GM21723 (cell line): ENCODE measurements at regions not wholly inside any gene's neighbourhood (a gene's known extent, or its start where the extent isn't known, plus 50 kb on each side); places are given as distances from the start of the nearest gene placed in this dataset.
"Not testable (repeated sequence)": the region's sequence is repeated elsewhere in the genome, so short reads cannot be mapped to it uniquely, and the experiment has no call there.

Experiments used
- ATAC-seq: cut with Tn5 transposase; IDR thresholded peaks from one replicate; pipeline ENCODE4 v1.9.1; 2021; ENCODE audit warnings: mild to moderate bottlenecking, moderate library complexity; ENCODE audit not compliant: unreplicated experiment

- ATAC-seq = no peak
Measured at GRCh38 chr3:168671091-168671490, 575.4 kb upstream of the GOLIM4 start.

- not testable (repeated sequence) for ATAC-seq
Measured at GRCh38 chr3:168660879-168661657, 565.3 kb upstream of the GOLIM4 start.

- no peak for ATAC-seq
Measured at GRCh38 chr3:168659015-168659414, 563.3 kb upstream of the GOLIM4 start.

GRCh38 chr3:168655611-168656010 lies 559.9 kb upstream of the GOLIM4 start:
- no peak for ATAC-seq

- no peak for ATAC-seq
Measured at GRCh38 chr3:168654700-168655099, 559.0 kb upstream of the GOLIM4 start.

GRCh38 chr3:168653255-168653654 lies 557.5 kb upstream of the GOLIM4 start:
- ATAC-seq = no peak

GRCh38 chr3:168648321-168648720 lies 552.6 kb upstream of the GOLIM4 start:
- no peak for ATAC-seq

GRCh38 chr3:168647582-168647981 lies 551.9 kb upstream of the GOLIM4 start:
- ATAC-seq = no peak

- ATAC-seq = no peak
Measured at GRCh38 chr3:168645180-168645579, 549.5 kb upstream of the GOLIM4 start.

GRCh38 chr3:168628549-168628948 lies 532.8 kb upstream of the GOLIM4 start:
- ATAC-seq = no peak

GRCh38 chr3:168625477-168625876 lies 529.8 kb upstream of the GOLIM4 start:
- ATAC-seq = no peak

GRCh38 chr3:168624892-168625448 lies 529.2 kb upstream of the GOLIM4 start:
- ATAC-seq = no peak

- ATAC-seq = no peak
Measured at GRCh38 chr3:168624195-168624594, 528.5 kb upstream of the GOLIM4 start.

- no peak for ATAC-seq
Measured at GRCh38 chr3:168622795-168623194, 527.1 kb upstream of the GOLIM4 start.

GRCh38 chr3:168620854-168621253 lies 525.1 kb upstream of the GOLIM4 start:
- ATAC-seq = no peak

- no peak for ATAC-seq
Measured at GRCh38 chr3:168618827-168619470, 523.2 kb upstream of the GOLIM4 start.

- no peak for ATAC-seq
Measured at GRCh38 chr3:168617658-168618057, 521.9 kb upstream of the GOLIM4 start.

- ATAC-seq = no peak
Measured at GRCh38 chr3:168616915-168617314, 521.2 kb upstream of the GOLIM4 start.

- no peak for ATAC-seq
Measured at GRCh38 chr3:168615493-168616020, 519.8 kb upstream of the GOLIM4 start.

- no peak for ATAC-seq
Measured at GRCh38 chr3:168613151-168613550, 517.4 kb upstream of the GOLIM4 start.

GRCh38 chr3:168612671-168613070 lies 516.9 kb upstream of the GOLIM4 start:
- ATAC-seq = no peak

- no peak for ATAC-seq
Measured at GRCh38 chr3:168611826-168612225, 516.1 kb upstream of the GOLIM4 start.
